GM12878 (cell line): ENCODE measurements at regions not wholly inside any gene's neighbourhood (a gene's known extent, or its start where the extent isn't known, plus 50 kb on each side); places are given as distances from the start of the nearest gene placed in this dataset.

Experiments used
- BHLHE40 ChIP-seq, 2 experiments: fragments of 450-650 bp in 1 of 2; IDR thresholded peaks; 2 replicates each; pipeline ENCODE4 v1.6.1; 2011 to 2017; ENCODE audit warnings: low read depth in 2 of 2, borderline replicate concordance in 1 of 2, improper control_type of control experiment in 1 of 2, low read length in 1 of 2, mild to moderate bottlenecking in 1 of 2
- CHD1 ChIP-seq: IDR thresholded peaks from 2 replicates; pipeline ENCODE4 v1.6.1; 2012; ENCODE audit warnings: low read depth, low read length, improper control_type of control experiment
- DPF2 ChIP-seq: fragments of 450-650 bp; IDR thresholded peaks from 2 replicates; pipeline ENCODE4 v1.6.1; 2017; ENCODE audit warnings: mild to moderate bottlenecking
- EP300 ChIP-seq, 2 experiments: fragments of 150-350 bp in 1 of 2; IDR thresholded peaks; 2 replicates each; pipeline ENCODE4 v1.6.1; 2011 to 2012; ENCODE audit warnings: low read depth in 2 of 2, low read length in 2 of 2, borderline replicate concordance in 1 of 2, improper control_type of control experiment in 1 of 2, inconsistent platforms in 1 of 2; ENCODE audit not compliant: control insufficient read depth in 1 of 2
- IKZF1 ChIP-seq: fragments of 450-650 bp; conservative IDR thresholded peaks from 2 replicates; pipeline ENCODE4 v1.6.1; 2017; ENCODE audit warnings: antibody characterized with exemption, mild to moderate bottlenecking
- JUND ChIP-seq: IDR thresholded peaks from 2 replicates; pipeline ENCODE4 v1.6.1; 2012; ENCODE audit warnings: low read depth, mild to moderate bottlenecking, low read length, improper control_type of control experiment, moderate library complexity
- POLR2A ChIP-seq: IDR thresholded peaks from 2 replicates; pipeline ENCODE4 v1.6.1; 2011; ENCODE audit warnings: low read depth, mild to moderate bottlenecking, low read length
- POLR2AphosphoS5 ChIP-seq: IDR thresholded peaks from 2 replicates; pipeline ENCODE4 v1.6.1; 2011; ENCODE audit warnings: mild to moderate bottlenecking, low read length, inconsistent platforms
- STAT1 ChIP-seq: fragments of 450-650 bp; conservative IDR thresholded peaks from 2 replicates; pipeline ENCODE4 v1.6.1; 2014; ENCODE audit warnings: antibody characterized with exemption, mild to moderate bottlenecking
- TAF1 ChIP-seq: IDR thresholded peaks from 2 replicates; pipeline ENCODE4 v1.6.1; 2011; ENCODE audit warnings: mild to moderate bottlenecking, low read depth, low read length, borderline replicate concordance
- TF ChIP-seq, protein P1 (sequence below), 3 experiments: IDR thresholded peaks in 2 of 3; conservative IDR thresholded peaks in 1 of 3; 2 replicates each; pipeline ENCODE4 v1.5.1; 2011; ENCODE audit warnings: low read depth in 3 of 3, low read length in 3 of 3, mild to moderate bottlenecking in 3 of 3, control low read depth in 2 of 3, moderate library complexity in 2 of 3, inconsistent platforms in 1 of 3, mixed read lengths in 1 of 3; ENCODE audit not compliant: control insufficient read depth in 2 of 3, insufficient read depth in 1 of 3; ENCODE audit errors: extremely low read depth in 1 of 3
- TF ChIP-seq, protein P2 (sequence below): IDR thresholded peaks from 2 replicates; pipeline ENCODE4 v1.6.1; 2011; ENCODE audit warnings: low read depth, mild to moderate bottlenecking, low read length, moderate library complexity, borderline replicate concordance; ENCODE audit errors: extremely low read depth
- TF ChIP-seq, protein P3 (sequence below): fragments of 450-650 bp; IDR thresholded peaks from 2 replicates; pipeline ENCODE4 v1.6.1; 2016; ENCODE audit warnings: mild to moderate bottlenecking, moderate library complexity, borderline replicate concordance
- TF ChIP-seq, protein P4 (sequence below): fragments of 150-350 bp; IDR thresholded peaks from 2 replicates; pipeline ENCODE4 v1.6.1; 2016; ENCODE audit warnings: low read depth, low read length

DNA sequence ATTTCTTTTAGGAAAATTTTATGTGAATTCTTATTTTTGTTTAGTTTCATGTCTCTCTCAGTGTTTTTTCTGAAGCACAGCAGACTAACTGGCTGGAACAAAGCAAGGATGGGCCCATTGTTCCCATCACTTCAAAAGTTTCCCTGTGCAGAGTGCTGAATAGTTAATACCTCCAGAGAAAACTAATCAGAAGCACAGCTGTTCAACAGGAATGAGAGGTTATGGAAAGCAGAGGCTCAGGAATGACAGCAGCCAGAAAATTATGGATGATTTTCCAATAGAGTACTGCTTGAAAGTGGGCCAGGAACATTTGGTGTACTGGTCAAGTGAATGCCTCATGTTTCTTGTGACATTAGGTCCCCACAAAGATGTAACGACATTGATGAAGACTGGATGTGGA is 173.0 kb upstream of the TARS1 start:
- TF ChIP-seq, protein P1, sequence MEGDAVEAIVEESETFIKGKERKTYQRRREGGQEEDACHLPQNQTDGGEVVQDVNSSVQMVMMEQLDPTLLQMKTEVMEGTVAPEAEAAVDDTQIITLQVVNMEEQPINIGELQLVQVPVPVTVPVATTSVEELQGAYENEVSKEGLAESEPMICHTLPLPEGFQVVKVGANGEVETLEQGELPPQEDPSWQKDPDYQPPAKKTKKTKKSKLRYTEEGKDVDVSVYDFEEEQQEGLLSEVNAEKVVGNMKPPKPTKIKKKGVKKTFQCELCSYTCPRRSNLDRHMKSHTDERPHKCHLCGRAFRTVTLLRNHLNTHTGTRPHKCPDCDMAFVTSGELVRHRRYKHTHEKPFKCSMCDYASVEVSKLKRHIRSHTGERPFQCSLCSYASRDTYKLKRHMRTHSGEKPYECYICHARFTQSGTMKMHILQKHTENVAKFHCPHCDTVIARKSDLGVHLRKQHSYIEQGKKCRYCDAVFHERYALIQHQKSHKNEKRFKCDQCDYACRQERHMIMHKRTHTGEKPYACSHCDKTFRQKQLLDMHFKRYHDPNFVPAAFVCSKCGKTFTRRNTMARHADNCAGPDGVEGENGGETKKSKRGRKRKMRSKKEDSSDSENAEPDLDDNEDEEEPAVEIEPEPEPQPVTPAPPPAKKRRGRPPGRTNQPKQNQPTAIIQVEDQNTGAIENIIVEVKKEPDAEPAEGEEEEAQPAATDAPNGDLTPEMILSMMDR (IDR thresholded peaks at IDR 0.05 in 2 of 3, conservative IDR thresholded peaks at IDR 0.05 in 1 of 3; ENCODE audit: control insufficient read depth in 2 of 3, extremely low read depth in 1 of 3, insufficient read depth in 1 of 3, low read depth in 3 of 3, low read length in 3 of 3): no peak
- TF ChIP-seq STAT1 (no peak), JUND (no peak), EP300 (IDR thresholded peaks at IDR 0.05; ENCODE audit: borderline replicate concordance in 1 of 2, control insufficient read depth in 1 of 2, low read depth in 2 of 2, low read length in 2 of 2) (no peak), TAF1 (no peak), DPF2 (no peak), POLR2AphosphoS5 (no peak), BHLHE40 (IDR thresholded peaks at IDR 0.05; ENCODE audit: borderline replicate concordance in 1 of 2, low read depth in 2 of 2, low read length in 1 of 2) (no peak), POLR2A (no peak), CHD1 (no peak), IKZF1 (no peak)
- TF ChIP-seq, protein P2, sequence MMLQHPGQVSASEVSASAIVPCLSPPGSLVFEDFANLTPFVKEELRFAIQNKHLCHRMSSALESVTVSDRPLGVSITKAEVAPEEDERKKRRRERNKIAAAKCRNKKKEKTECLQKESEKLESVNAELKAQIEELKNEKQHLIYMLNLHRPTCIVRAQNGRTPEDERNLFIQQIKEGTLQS: no peak
- TF ChIP-seq, protein P3, sequence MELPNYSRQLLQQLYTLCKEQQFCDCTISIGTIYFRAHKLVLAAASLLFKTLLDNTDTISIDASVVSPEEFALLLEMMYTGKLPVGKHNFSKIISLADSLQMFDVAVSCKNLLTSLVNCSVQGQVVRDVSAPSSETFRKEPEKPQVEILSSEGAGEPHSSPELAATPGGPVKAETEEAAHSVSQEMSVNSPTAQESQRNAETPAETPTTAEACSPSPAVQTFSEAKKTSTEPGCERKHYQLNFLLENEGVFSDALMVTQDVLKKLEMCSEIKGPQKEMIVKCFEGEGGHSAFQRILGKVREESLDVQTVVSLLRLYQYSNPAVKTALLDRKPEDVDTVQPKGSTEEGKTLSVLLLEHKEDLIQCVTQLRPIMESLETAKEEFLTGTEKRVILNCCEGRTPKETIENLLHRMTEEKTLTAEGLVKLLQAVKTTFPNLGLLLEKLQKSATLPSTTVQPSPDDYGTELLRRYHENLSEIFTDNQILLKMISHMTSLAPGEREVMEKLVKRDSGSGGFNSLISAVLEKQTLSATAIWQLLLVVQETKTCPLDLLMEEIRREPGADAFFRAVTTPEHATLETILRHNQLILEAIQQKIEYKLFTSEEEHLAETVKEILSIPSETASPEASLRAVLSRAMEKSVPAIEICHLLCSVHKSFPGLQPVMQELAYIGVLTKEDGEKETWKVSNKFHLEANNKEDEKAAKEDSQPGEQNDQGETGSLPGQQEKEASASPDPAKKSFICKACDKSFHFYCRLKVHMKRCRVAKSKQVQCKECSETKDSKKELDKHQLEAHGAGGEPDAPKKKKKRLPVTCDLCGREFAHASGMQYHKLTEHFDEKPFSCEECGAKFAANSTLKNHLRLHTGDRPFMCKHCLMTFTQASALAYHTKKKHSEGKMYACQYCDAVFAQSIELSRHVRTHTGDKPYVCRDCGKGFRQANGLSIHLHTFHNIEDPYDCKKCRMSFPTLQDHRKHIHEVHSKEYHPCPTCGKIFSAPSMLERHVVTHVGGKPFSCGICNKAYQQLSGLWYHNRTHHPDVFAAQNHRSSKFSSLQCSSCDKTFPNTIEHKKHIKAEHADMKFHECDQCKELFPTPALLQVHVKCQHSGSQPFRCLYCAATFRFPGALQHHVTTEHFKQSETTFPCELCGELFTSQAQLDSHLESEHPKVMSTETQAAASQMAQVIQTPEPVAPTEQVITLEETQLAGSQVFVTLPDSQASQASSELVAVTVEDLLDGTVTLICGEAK: no peak
- TF ChIP-seq, protein P4, sequence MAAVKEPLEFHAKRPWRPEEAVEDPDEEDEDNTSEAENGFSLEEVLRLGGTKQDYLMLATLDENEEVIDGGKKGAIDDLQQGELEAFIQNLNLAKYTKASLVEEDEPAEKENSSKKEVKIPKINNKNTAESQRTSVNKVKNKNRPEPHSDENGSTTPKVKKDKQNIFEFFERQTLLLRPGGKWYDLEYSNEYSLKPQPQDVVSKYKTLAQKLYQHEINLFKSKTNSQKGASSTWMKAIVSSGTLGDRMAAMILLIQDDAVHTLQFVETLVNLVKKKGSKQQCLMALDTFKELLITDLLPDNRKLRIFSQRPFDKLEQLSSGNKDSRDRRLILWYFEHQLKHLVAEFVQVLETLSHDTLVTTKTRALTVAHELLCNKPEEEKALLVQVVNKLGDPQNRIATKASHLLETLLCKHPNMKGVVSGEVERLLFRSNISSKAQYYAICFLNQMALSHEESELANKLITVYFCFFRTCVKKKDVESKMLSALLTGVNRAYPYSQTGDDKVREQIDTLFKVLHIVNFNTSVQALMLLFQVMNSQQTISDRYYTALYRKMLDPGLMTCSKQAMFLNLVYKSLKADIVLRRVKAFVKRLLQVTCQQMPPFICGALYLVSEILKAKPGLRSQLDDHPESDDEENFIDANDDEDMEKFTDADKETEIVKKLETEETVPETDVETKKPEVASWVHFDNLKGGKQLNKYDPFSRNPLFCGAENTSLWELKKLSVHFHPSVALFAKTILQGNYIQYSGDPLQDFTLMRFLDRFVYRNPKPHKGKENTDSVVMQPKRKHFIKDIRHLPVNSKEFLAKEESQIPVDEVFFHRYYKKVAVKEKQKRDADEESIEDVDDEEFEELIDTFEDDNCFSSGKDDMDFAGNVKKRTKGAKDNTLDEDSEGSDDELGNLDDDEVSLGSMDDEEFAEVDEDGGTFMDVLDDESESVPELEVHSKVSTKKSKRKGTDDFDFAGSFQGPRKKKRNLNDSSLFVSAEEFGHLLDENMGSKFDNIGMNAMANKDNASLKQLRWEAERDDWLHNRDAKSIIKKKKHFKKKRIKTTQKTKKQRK: no peak
